Testis (tissue), 2 donors: ENCODE measurements at regions not wholly inside any gene's neighbourhood (a gene's known extent, or its start where the extent isn't known, plus 50 kb on each side); places are given as distances from the start of the nearest gene placed in this dataset.

Source experiments
- DNase-seq: peaks from one replicate; pipeline ENCODE4 v3.0.0-alpha.2; 2019
- H3K27ac ChIP-seq, 2 donors: fragments of 200-600 bp; sonication (generic); one replicate each; pipeline ENCODE4 v1.5.1; 2019
- H3K27me3 ChIP-seq: fragments of 200-600 bp; sonication (generic); one replicate; pipeline ENCODE4 v1.5.1; 2019
- H3K36me3 ChIP-seq: fragments of 200-600 bp; sonication (generic); one replicate; pipeline ENCODE4 v1.5.1; 2017; ENCODE audit warnings: low read depth; ENCODE audit errors: missing control alignments
- H3K4me1 ChIP-seq: fragments of 200-600 bp; sonication (generic); one replicate; pipeline ENCODE4 v1.5.1; 2019
- H3K4me3 ChIP-seq, 2 donors: fragments of 200-600 bp; sonication (generic); one replicate each; pipeline ENCODE4 v1.5.1; 2017 to 2019
- H3K9me3 ChIP-seq: fragments of 200-600 bp; sonication (generic); one replicate; pipeline ENCODE4 v1.5.1; 2017
- POLR2A ChIP-seq: fragments of 450-650 bp; IDR thresholded peaks from one replicate; pipeline ENCODE4 v1.6.1; 2017; ENCODE audit warnings: antibody characterized with exemption, mild to moderate bottlenecking, moderate library complexity
- WGBS, 2 donors: methylation state at CpG; one replicate each; pipeline ENCODE4 v1.1.5; 2018; 5-methylcytosine and 5-hydroxymethylcytosine counted together
- intact Hi-C: fragments of 100-400 bp; cut with DNase I; formaldehyde crosslinking; loops from one replicate; pipeline ENCODE4 v1.15.1; 2023; ENCODE audit warnings: low total_unique reads
- TF ChIP-seq, protein P1 (sequence below), 3 experiments: fragments of 450-650 bp in 2 of 3; fragments of 200-600 bp in 1 of 3; sonication (generic) in 1 of 3; IDR thresholded peaks; one replicate each; pipeline ENCODE4 v1.5.1; 2016 to 2019; ENCODE audit warnings: antibody characterized with exemption in 3 of 3, mild to moderate bottlenecking in 2 of 3, moderate library complexity in 1 of 3

DNA sequence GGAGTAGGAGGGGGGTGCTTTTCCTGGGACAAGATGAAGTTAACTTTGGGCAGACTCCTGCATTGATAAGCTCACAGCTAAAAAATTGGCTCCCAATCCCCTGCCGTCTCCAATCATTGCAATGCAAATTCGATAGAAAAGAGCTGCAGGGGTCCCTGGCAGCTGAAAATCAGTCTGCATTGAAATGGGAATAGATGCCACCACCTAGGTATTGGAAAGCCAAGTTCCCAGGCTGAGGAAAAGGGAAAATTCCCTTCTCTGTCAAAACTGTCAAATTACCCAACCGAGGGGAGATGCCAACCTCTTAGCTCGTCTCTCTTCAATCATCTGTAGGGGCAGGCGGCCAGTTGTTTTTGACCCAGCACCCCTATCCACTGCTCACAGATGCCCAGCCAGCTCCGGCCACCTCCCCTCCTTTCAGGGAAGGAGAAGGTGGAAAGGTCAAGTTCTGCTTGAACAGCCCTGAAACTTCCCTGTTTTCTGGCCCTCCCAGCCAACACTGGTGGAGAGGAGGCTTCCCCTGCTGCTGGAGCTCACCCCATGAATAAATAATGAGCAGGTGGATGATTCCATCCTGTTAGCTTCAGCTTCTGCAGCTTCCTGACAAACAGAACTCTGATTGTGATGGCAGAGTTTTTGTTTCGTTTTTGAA is 916.3 kb downstream of the TBC1D22A start:
- no peak for DNase-seq
- H3K27me3 ChIP-seq = no peaks in the 10 kb centered on the region
- no peaks in the 10 kb centered on the region for H3K36me3 ChIP-seq
- H3K9me3 ChIP-seq = no peaks in the 10 kb centered on the region
- TF ChIP-seq POLR2A = no peak
- TF ChIP-seq, protein P1, sequence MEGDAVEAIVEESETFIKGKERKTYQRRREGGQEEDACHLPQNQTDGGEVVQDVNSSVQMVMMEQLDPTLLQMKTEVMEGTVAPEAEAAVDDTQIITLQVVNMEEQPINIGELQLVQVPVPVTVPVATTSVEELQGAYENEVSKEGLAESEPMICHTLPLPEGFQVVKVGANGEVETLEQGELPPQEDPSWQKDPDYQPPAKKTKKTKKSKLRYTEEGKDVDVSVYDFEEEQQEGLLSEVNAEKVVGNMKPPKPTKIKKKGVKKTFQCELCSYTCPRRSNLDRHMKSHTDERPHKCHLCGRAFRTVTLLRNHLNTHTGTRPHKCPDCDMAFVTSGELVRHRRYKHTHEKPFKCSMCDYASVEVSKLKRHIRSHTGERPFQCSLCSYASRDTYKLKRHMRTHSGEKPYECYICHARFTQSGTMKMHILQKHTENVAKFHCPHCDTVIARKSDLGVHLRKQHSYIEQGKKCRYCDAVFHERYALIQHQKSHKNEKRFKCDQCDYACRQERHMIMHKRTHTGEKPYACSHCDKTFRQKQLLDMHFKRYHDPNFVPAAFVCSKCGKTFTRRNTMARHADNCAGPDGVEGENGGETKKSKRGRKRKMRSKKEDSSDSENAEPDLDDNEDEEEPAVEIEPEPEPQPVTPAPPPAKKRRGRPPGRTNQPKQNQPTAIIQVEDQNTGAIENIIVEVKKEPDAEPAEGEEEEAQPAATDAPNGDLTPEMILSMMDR (IDR thresholded peaks at IDR 0.05) = no peak
- intact Hi-C loops = no loop called here
- no peak overlapping the region for H3K27ac ChIP-seq
- H3K4me3 ChIP-seq = no peak overlapping the region
- peaks cover 4% of the 10 kb centered on the region for H3K4me1 ChIP-seq
- 71 to 80% methylated on average over 7 of the region's 7 CpGs for WGBS, 2 donors

DNA sequence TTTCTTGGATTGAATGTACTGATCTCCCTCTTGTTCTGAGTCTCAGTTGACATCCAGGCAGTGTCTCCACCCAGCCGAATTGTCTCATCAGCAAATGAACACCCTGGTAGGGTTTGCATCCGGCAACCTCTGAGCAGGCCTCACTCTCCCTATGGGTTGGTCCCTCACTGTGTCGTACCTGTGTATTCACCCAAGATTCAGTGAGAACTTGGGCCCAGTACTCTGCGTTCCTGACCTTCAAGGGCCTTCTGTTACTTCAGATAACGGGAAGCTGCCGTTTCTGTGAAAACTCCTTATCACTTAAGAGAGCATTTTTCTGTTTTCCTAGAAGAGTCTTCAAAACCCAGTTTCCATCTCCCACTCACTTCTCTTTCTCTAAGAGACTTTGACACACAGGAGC is 915.6 kb downstream of the TBC1D22A start:
- 33 to 74% methylated on average over 6 of the region's 6 CpGs for WGBS, 2 donors
- Histone ChIP-seq H3K27ac (no peak overlapping the region), H3K27me3 (no peaks in the 10 kb centered on the region), H3K9me3 (no peaks in the 10 kb centered on the region), H3K4me3 (no peak overlapping the region), H3K36me3 (no peaks in the 10 kb centered on the region), H3K4me1 (peaks cover 4% of the 10 kb centered on the region)
- TF ChIP-seq, protein P1 (IDR thresholded peaks at IDR 0.05) = no peak
- TF ChIP-seq POLR2A = no peak
- no peak for DNase-seq
- intact Hi-C loops = no loop called here

DNA sequence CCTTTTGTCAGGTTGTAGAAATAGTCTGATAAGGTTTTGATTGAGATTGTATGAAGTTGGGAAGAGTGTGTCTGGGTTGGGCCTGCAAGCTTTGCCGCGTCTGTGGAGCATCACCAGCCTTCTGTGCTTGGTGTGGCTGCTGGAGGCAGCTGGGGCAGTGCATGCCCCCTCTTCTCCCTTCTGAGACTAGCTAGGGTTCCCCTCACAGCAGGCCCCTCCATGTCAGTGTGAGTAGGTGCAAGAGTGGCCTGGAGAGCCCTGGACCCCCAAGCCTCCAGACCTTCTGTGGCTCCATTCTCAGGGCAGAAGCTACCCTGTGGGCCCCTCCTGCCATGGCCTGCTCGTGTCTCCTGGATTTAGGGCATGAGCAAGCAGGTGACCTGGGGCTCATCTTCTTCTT is 914.2 kb downstream of the TBC1D22A start:
- no peak for DNase-seq
- Histone ChIP-seq H3K36me3 (no peaks in the 10 kb centered on the region), H3K9me3 (no peaks in the 10 kb centered on the region), H3K27me3 (no peaks in the 10 kb centered on the region), H3K4me1 (peaks cover 4% of the 10 kb centered on the region), H3K4me3 (no peak overlapping the region), H3K27ac (no peak overlapping the region)
- no peak for TF ChIP-seq POLR2A
- TF ChIP-seq, protein P1 (IDR thresholded peaks at IDR 0.05) = no peak
- intact Hi-C loops = no loop called here
- WGBS, 2 donors = 63 to 93% methylated on average over 3 of the region's 3 CpGs

DNA sequence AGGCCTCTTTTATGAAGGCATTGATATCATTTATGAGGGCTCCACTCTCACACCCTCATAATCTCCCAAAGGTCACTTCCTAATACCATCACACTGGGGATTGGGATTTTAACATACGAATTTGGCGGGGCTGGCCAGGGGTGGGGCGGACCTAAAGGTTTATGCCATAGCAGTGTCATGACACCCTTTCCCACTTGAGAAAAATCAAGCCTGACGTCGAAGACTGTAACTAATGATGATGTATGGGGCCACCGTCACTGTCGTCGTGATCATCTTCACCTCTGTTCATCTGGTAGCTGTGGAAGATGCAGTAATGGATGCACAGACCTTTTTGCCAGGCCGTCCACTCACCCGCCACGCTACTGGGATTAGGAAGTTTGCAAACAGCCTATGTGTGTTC is 912.1 kb downstream of the TBC1D22A start:
- DNase-seq = no peak
- TF ChIP-seq, protein P1 (IDR thresholded peaks at IDR 0.05) = no peak
- no peak for TF ChIP-seq POLR2A
- H3K36me3 ChIP-seq = no peaks in the 10 kb centered on the region
- H3K4me3 ChIP-seq = no peak overlapping the region
- WGBS, 2 donors = 93 to 95% methylated on average over 11 of the region's 11 CpGs
- no peaks in the 10 kb centered on the region for H3K9me3 ChIP-seq
- intact Hi-C loops = no loop called here
- peaks cover 4% of the 10 kb centered on the region for H3K4me1 ChIP-seq
- no peaks in the 10 kb centered on the region for H3K27me3 ChIP-seq
- no peak overlapping the region for H3K27ac ChIP-seq

DNA sequence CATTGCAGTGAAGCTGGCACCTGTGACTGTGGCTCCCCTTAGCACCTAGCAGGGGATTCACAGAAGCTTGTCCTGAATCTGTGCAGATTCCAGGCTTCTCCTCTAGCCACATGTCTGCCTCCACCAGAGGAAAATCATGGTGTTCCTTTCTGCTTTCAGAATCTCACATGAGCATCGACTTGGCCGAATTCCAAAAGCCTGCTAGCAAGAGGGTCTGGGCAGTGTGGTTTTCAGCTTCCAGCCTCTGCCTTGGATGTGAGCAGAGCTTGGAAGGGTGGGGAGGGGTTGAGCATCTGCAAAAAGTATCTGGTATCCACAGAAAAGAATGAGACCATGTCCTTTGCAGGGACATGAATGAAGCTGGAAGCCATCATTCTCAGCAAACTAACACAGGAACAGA is 911.1 kb downstream of the TBC1D22A start:
- no peaks in the 10 kb centered on the region for H3K36me3 ChIP-seq
- no peak for DNase-seq
- H3K4me1 ChIP-seq = peaks cover 3% of the 10 kb centered on the region
- H3K27ac ChIP-seq = no peak overlapping the region
- no peak overlapping the region for H3K4me3 ChIP-seq
- no peaks in the 10 kb centered on the region for H3K9me3 ChIP-seq
- intact Hi-C loops = no loop called here
- TF ChIP-seq POLR2A = no peak
- 86% methylated on average over 2 of the region's 2 CpGs; no CpG with 5 or more reads in 1 of the 2 donors for WGBS, 2 donors
- no peaks in the 10 kb centered on the region for H3K27me3 ChIP-seq
